Hepatocyte (in vitro differentiated cells): ENCODE measurements at regions not wholly inside any gene's neighbourhood (a gene's known extent, or its start where the extent isn't known, plus 50 kb on each side); places are given as distances from the start of the nearest gene placed in this dataset.

Experiments used
- EZH2 ChIP-seq: fragments of 200-600 bp; sonication (generic); IDR thresholded peaks from 2 replicates; pipeline ENCODE4 v1.6.1; 2016; ENCODE audit warnings: antibody characterized with exemption, mild to moderate bottlenecking, borderline replicate concordance
- TF ChIP-seq, protein P1 (sequence below): fragments of 200-600 bp; sonication (generic); IDR thresholded peaks from 2 replicates; pipeline ENCODE4 v1.5.1; 2016; ENCODE audit warnings: antibody characterized with exemption, mild to moderate bottlenecking; ENCODE audit not compliant: poor library complexity

DNA sequence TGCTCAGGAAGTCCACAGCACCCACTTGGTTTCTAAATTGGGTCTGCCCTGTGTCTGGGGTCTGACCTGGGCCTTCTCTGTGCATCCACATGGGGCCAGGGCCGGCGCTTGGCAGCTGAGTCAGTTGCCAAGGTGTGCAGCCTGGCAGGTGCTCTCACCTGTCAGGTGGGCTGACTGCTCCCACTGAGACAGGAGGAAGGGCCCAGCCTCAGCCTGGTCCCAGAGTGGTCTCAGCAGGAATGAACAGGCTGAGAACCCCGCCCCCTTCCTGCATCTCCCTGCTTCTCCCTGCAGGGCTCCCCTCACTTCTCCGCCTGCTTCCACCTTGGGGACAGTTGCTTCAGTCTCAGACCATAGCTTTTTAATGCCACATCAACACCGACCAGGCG, 60.5 kb downstream of the BARX1 start:
- TF ChIP-seq, protein P1, sequence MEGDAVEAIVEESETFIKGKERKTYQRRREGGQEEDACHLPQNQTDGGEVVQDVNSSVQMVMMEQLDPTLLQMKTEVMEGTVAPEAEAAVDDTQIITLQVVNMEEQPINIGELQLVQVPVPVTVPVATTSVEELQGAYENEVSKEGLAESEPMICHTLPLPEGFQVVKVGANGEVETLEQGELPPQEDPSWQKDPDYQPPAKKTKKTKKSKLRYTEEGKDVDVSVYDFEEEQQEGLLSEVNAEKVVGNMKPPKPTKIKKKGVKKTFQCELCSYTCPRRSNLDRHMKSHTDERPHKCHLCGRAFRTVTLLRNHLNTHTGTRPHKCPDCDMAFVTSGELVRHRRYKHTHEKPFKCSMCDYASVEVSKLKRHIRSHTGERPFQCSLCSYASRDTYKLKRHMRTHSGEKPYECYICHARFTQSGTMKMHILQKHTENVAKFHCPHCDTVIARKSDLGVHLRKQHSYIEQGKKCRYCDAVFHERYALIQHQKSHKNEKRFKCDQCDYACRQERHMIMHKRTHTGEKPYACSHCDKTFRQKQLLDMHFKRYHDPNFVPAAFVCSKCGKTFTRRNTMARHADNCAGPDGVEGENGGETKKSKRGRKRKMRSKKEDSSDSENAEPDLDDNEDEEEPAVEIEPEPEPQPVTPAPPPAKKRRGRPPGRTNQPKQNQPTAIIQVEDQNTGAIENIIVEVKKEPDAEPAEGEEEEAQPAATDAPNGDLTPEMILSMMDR, result no peak
- no peak for TF ChIP-seq EZH2
